Panc1 (cell line): ENCODE measurements at regions not wholly inside any gene's neighbourhood (a gene's known extent, or its start where the extent isn't known, plus 50 kb on each side); places are given as distances from the start of the nearest gene placed in this dataset.

Source experiments
- CTCF ChIP-seq: fragments of 450-650 bp; IDR thresholded peaks from 2 replicates; pipeline ENCODE4 v1.5.1; 2017; ENCODE audit warnings: mild to moderate bottlenecking
- POLR2AphosphoS5 ChIP-seq: IDR thresholded peaks from 2 replicates; pipeline ENCODE4 v1.6.1; 2012; ENCODE audit warnings: mild to moderate bottlenecking, low read depth, low read length, moderate library complexity
- REST ChIP-seq, 2 experiments: IDR thresholded peaks; 2 replicates each; pipeline ENCODE4 v1.6.1; 2011 to 2012; ENCODE audit warnings: low read depth in 2 of 2, control low read depth in 1 of 2, low read length in 1 of 2, mild to moderate bottlenecking in 1 of 2, moderate library complexity in 1 of 2; ENCODE audit not compliant: insufficient read depth in 1 of 2

GRCh38 chr5:2629045-2629444 lies 122.4 kb downstream of the IRX2 start:
- TF ChIP-seq REST (IDR thresholded peaks at IDR 0.05; ENCODE audit: insufficient read depth in 1 of 2, low read depth in 2 of 2, low read length in 1 of 2) (no peak), CTCF (no peak), POLR2AphosphoS5 (no peak)
